OCI-LY7 (cell line): ENCODE measurements at regions not wholly inside any gene's neighbourhood (a gene's known extent, or its start where the extent isn't known, plus 50 kb on each side); places are given as distances from the start of the nearest gene placed in this dataset.

Experiments
- EZH2phosphoT487 ChIP-seq: fragments of 200-600 bp; sonication (generic); IDR thresholded peaks from 2 replicates; pipeline ENCODE4 v1.6.1; 2018; ENCODE audit warnings: low read depth, borderline replicate concordance, mild to moderate bottlenecking, mixed run types, antibody characterized with exemption, low read length, moderate library complexity, mixed read lengths
- TF ChIP-seq, protein P1 (sequence below): fragments of 200-600 bp; sonication (generic); conservative IDR thresholded peaks from 2 replicates; pipeline ENCODE4 v1.5.1; 2014; ENCODE audit warnings: mild to moderate bottlenecking, antibody characterized with exemption, low read length, moderate library complexity, mixed read lengths

DNA sequence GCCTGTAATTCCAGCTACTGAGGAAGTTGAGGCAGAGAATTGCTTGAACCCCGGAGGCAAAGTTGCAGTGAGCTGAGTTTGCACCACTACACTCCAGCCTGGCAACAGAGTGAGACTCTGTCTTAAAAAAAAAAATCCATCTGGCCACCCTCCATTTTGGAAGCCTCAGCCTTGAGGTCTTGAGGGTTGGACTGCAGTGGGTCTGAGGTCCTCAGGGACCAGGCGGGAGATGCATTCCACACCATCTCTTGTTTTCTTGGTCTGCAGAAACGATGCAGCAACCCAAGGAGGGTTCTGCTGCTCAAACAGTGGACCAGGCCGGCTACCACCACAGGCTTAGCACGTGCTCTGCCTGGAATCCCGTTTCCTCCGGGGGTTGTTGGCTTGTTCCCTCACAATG lies 299.3 kb downstream of the FGF9 start:
- TF ChIP-seq, protein P1, sequence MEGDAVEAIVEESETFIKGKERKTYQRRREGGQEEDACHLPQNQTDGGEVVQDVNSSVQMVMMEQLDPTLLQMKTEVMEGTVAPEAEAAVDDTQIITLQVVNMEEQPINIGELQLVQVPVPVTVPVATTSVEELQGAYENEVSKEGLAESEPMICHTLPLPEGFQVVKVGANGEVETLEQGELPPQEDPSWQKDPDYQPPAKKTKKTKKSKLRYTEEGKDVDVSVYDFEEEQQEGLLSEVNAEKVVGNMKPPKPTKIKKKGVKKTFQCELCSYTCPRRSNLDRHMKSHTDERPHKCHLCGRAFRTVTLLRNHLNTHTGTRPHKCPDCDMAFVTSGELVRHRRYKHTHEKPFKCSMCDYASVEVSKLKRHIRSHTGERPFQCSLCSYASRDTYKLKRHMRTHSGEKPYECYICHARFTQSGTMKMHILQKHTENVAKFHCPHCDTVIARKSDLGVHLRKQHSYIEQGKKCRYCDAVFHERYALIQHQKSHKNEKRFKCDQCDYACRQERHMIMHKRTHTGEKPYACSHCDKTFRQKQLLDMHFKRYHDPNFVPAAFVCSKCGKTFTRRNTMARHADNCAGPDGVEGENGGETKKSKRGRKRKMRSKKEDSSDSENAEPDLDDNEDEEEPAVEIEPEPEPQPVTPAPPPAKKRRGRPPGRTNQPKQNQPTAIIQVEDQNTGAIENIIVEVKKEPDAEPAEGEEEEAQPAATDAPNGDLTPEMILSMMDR = no peak
- TF ChIP-seq EZH2phosphoT487 = no peak
